Activated naive CD4-positive, alpha-beta T cell treated with anti-CD3 and anti-CD28 coated beads, Interleukin-2, amount 50 U/mL, for 24 hours (primary cell): ENCODE measurements at regions not wholly inside any gene's neighbourhood (a gene's known extent, or its start where the extent isn't known, plus 50 kb on each side); places are given as distances from the start of the nearest gene placed in this dataset.

ENCODE experiments used
- H3K27ac Mint-ChIP-seq: one replicate; pipeline ENCODE4 v1.8.0; 2021; ENCODE audit warnings: mild to moderate bottlenecking, mixed read lengths
- H3K27me3 Mint-ChIP-seq: one replicate; pipeline ENCODE4 v1.8.0; 2021; ENCODE audit warnings: mixed read lengths
- H3K36me3 Mint-ChIP-seq: one replicate; pipeline ENCODE4 v1.8.0; 2021; ENCODE audit warnings: mixed read lengths
- H3K4me1 Mint-ChIP-seq: one replicate; pipeline ENCODE4 v1.8.0; 2021; ENCODE audit warnings: mixed read lengths
- H3K4me3 Mint-ChIP-seq: one replicate; pipeline ENCODE4 v1.8.0; 2021; ENCODE audit warnings: mild to moderate bottlenecking, mixed read lengths
- H3K9me3 Mint-ChIP-seq: one replicate; pipeline ENCODE4 v1.8.0; 2021; ENCODE audit warnings: mixed read lengths

- Mint-ChIP-seq H3K4me1 (no peaks in the 10 kb centered on the region), H3K27ac (no peak overlapping the region)
Measured at GRCh38 chr6:95352064-95352795, 225.1 kb upstream of the MANEA start.

GRCh38 chr6:95354551-95354950 is 222.8 kb upstream of the MANEA start:
- no peaks in the 10 kb centered on the region for H3K27me3 Mint-ChIP-seq
- H3K36me3 Mint-ChIP-seq = no peaks in the 10 kb centered on the region
- no peak overlapping the region for H3K27ac Mint-ChIP-seq
- no peak overlapping the region for H3K4me3 Mint-ChIP-seq
- no peaks in the 10 kb centered on the region for H3K4me1 Mint-ChIP-seq
- H3K9me3 Mint-ChIP-seq = no peaks in the 10 kb centered on the region

More at GRCh38 chr6:95352064-95352795, 225.1 kb upstream of the MANEA start:
- Mint-ChIP-seq H3K27me3 (no peaks in the 10 kb centered on the region), H3K36me3 (no peaks in the 10 kb centered on the region), H3K4me3 (no peak overlapping the region), H3K9me3 (no peaks in the 10 kb centered on the region)

DNA sequence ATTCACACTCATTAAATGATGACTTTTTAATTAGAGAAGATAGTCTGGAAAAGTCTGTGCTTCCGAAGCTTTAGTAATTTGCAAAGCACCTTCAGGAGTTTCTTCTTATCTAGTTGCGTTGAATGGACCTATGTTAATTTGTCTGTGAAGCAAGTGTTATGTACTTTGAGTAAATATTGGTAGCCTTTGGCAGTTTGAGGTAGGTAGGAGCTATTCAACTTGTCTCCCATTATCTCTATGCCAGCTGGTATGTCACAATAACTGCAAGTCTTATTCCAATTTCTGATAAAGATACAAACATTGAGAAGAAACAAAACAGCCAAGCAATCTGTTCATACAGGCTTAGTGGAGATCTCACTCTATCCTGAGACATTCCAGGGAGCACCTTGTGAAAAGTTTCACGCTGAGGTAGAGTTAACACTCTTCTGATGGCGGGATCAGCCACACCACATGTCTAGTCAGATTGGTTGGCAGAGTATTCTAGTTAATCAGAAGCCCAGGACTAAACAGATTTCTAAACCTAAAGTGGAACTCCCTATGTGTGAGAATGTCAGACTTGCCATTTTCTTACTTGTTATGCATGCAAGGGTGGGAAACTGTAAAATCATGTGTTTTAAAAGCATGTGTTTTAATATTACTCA is 219.8 kb upstream of the MANEA start:
- Mint-ChIP-seq H3K27me3 (peaks cover 2% of the 10 kb centered on the region), H3K4me3 (no peak overlapping the region), H3K4me1 (no peaks in the 10 kb centered on the region), H3K36me3 (no peaks in the 10 kb centered on the region), H3K9me3 (no peaks in the 10 kb centered on the region), H3K27ac (no peak overlapping the region)

- Mint-ChIP-seq H3K27ac (no peak overlapping the region), H3K36me3 (no peaks in the 10 kb centered on the region), H3K27me3 (peaks cover 2% of the 10 kb centered on the region)
Measured at GRCh38 chr6:95364016-95364604, 213.2 kb upstream of the MANEA start.

GRCh38 chr6:95365454-95365853 is 211.9 kb upstream of the MANEA start:
- no peaks in the 10 kb centered on the region for H3K36me3 Mint-ChIP-seq
- H3K27me3 Mint-ChIP-seq = peaks cover 2% of the 10 kb centered on the region
- no peaks in the 10 kb centered on the region for H3K4me1 Mint-ChIP-seq
- no peak overlapping the region for H3K4me3 Mint-ChIP-seq
- H3K27ac Mint-ChIP-seq = no peak overlapping the region
- H3K9me3 Mint-ChIP-seq = no peaks in the 10 kb centered on the region

More at GRCh38 chr6:95364016-95364604, 213.2 kb upstream of the MANEA start:
- Mint-ChIP-seq H3K4me1 (no peaks in the 10 kb centered on the region), H3K4me3 (no peak overlapping the region), H3K9me3 (no peaks in the 10 kb centered on the region)

GRCh38 chr6:95366414-95366813 is 210.9 kb upstream of the MANEA start:
- H3K4me1 Mint-ChIP-seq = no peaks in the 10 kb centered on the region
- H3K27ac Mint-ChIP-seq = no peak overlapping the region
- H3K4me3 Mint-ChIP-seq = no peak overlapping the region
- H3K27me3 Mint-ChIP-seq = no peaks in the 10 kb centered on the region
- no peaks in the 10 kb centered on the region for H3K36me3 Mint-ChIP-seq
- H3K9me3 Mint-ChIP-seq = no peaks in the 10 kb centered on the region

- Mint-ChIP-seq H3K36me3 (no peaks in the 10 kb centered on the region), H3K4me3 (no peak overlapping the region), H3K27me3 (no peaks in the 10 kb centered on the region), H3K4me1 (no peaks in the 10 kb centered on the region), H3K9me3 (no peaks in the 10 kb centered on the region), H3K27ac (no peak overlapping the region)
Measured at GRCh38 chr6:95383878-95384277, 193.5 kb upstream of the MANEA start.

DNA sequence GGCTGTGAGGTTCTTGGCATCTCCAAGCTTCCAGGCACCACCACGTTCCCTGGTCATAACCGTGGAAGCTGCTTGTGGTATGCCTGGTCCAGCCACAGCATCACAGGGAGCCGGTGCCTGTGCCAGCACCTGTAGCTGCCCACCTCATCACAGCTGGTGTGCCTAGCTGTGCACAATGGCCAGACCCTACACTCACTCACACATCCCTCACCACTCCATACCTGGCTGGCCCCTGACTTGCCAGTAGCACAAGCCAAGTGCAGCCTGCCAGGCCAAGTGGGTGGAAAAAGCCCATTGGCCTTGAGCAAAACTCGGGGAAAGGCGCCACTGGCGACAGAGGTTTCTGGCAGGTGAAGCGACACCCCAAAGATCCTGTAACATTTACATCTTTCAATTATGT is 192.3 kb upstream of the MANEA start:
- no peaks in the 10 kb centered on the region for H3K27me3 Mint-ChIP-seq
- H3K9me3 Mint-ChIP-seq = no peaks in the 10 kb centered on the region
- H3K36me3 Mint-ChIP-seq = no peaks in the 10 kb centered on the region
- H3K4me3 Mint-ChIP-seq = no peak overlapping the region
- H3K27ac Mint-ChIP-seq = no peak overlapping the region
- no peaks in the 10 kb centered on the region for H3K4me1 Mint-ChIP-seq

DNA sequence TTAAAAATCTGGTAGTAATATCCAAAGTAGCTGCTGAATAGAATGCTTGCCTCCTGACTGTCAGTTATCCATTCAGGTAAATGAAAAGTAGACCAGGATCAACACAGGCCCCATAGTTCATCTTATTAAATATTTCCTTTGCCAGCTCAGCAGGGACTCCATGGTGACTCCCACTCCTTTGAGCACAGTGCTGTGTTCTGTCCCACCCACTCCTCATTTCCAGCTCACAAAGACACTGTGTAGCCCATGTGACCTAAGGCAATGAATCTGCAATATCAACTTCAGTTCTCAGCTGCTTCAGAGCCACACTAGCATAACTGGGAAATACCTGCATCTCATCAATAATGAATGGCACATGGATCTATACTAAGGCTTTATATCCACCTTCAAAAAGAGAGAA is 189.5 kb upstream of the MANEA start:
- Mint-ChIP-seq H3K36me3 (no peaks in the 10 kb centered on the region), H3K27me3 (no peaks in the 10 kb centered on the region), H3K27ac (no peak overlapping the region), H3K9me3 (no peaks in the 10 kb centered on the region), H3K4me3 (no peak overlapping the region), H3K4me1 (no peaks in the 10 kb centered on the region)

GRCh38 chr6:95404777-95405176 is 172.6 kb upstream of the MANEA start:
- Mint-ChIP-seq H3K27me3 (no peaks in the 10 kb centered on the region), H3K36me3 (no peaks in the 10 kb centered on the region), H3K27ac (no peak overlapping the region), H3K9me3 (no peaks in the 10 kb centered on the region), H3K4me1 (no peaks in the 10 kb centered on the region), H3K4me3 (no peak overlapping the region)

- no peaks in the 10 kb centered on the region for H3K27me3 Mint-ChIP-seq
- H3K4me3 Mint-ChIP-seq = no peak overlapping the region
- no peaks in the 10 kb centered on the region for H3K4me1 Mint-ChIP-seq
- H3K36me3 Mint-ChIP-seq = no peaks in the 10 kb centered on the region
- H3K9me3 Mint-ChIP-seq = no peaks in the 10 kb centered on the region
- H3K27ac Mint-ChIP-seq = no peak overlapping the region
Measured at GRCh38 chr6:95408111-95408510, 169.2 kb upstream of the MANEA start.

DNA sequence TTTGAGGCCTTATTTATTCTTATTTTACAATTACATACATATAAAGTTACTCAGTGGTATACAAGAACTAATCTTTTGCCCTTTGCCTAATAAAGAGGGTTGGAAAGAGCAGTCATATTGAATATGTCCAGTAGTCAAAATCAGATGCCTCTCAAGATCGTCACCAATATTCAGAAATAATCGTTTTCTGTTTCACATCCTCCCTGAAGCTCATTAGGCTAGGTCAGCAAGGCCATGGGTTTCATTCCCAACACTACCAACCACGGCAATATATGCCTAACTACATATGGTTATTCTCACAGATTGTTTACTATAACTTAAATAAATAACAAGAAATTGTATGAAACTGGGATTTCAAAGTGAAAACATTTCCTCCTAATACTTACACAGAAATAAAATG is 167.2 kb upstream of the MANEA start:
- no peak overlapping the region for H3K27ac Mint-ChIP-seq
- no peaks in the 10 kb centered on the region for H3K27me3 Mint-ChIP-seq
- no peaks in the 10 kb centered on the region for H3K36me3 Mint-ChIP-seq
- H3K4me1 Mint-ChIP-seq = no peaks in the 10 kb centered on the region
- H3K4me3 Mint-ChIP-seq = no peak overlapping the region
- no peaks in the 10 kb centered on the region for H3K9me3 Mint-ChIP-seq

- H3K27ac Mint-ChIP-seq = no peak overlapping the region
- H3K36me3 Mint-ChIP-seq = no peaks in the 10 kb centered on the region
- no peaks in the 10 kb centered on the region for H3K4me1 Mint-ChIP-seq
- H3K4me3 Mint-ChIP-seq = no peak overlapping the region
- H3K9me3 Mint-ChIP-seq = no peaks in the 10 kb centered on the region
- no peaks in the 10 kb centered on the region for H3K27me3 Mint-ChIP-seq
Measured at GRCh38 chr6:95413789-95414188, 163.5 kb upstream of the MANEA start.

DNA sequence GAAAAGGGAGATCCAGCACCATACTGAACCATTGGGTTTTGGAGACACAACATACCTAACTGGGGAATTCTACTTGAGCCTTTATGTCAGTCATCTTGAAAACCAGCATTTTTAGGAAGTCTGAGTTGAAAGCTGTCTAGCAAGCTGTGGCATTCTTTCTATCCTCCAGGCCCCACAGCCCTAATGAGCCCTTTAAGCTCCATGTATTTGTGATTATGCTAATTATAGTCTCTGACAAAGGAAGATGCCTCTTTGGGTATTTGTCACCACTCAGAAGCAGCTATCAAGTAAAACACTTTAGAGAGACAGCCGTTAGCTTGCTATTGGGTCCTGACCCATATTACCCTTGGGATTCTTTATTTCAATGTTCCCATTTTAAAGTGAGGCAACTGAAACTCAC is 159.5 kb upstream of the MANEA start:
- Mint-ChIP-seq H3K9me3 (peaks cover 13% of the 10 kb centered on the region), H3K27me3 (peaks cover 2% of the 10 kb centered on the region)

GRCh38 chr6:95420792-95421191 is 156.5 kb upstream of the MANEA start:
- H3K9me3 Mint-ChIP-seq = peaks cover 13% of the 10 kb centered on the region
- no peaks in the 10 kb centered on the region for H3K36me3 Mint-ChIP-seq
- H3K4me1 Mint-ChIP-seq = no peaks in the 10 kb centered on the region
- H3K4me3 Mint-ChIP-seq = no peak overlapping the region
- H3K27ac Mint-ChIP-seq = no peak overlapping the region
- H3K27me3 Mint-ChIP-seq = peaks cover 2% of the 10 kb centered on the region

More for the DNA sequence above, 159.5 kb upstream of the MANEA start:
- Mint-ChIP-seq H3K4me1 (no peaks in the 10 kb centered on the region), H3K36me3 (no peaks in the 10 kb centered on the region), H3K4me3 (no peak overlapping the region), H3K27ac (no peak overlapping the region)

DNA sequence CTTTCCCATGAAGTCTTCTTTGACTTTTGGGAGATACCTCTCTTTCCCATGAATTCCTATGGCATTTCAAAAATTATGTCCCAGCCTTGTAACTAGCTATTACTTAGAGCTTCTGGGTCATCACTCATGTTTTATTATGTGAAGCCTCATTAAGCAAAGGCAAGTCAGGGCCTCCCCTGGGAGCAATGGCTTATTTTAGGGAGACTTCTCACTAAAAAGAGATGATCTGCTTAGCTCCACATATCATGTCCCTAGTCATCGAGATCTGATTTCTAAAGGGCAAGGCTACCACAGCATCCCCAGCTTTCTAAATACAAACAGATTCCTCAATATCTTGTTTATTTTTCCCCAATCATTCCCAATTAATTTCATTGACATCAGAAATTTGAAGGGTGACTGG is 154.0 kb upstream of the MANEA start:
- H3K27ac Mint-ChIP-seq = no peak overlapping the region
- H3K27me3 Mint-ChIP-seq = peaks cover 2% of the 10 kb centered on the region
- no peaks in the 10 kb centered on the region for H3K4me1 Mint-ChIP-seq
- H3K36me3 Mint-ChIP-seq = no peaks in the 10 kb centered on the region
- peaks cover 13% of the 10 kb centered on the region for H3K9me3 Mint-ChIP-seq
- no peak overlapping the region for H3K4me3 Mint-ChIP-seq
